IMR-90 (cell line): ENCODE measurements at regions not wholly inside any gene's neighbourhood (a gene's known extent, or its start where the extent isn't known, plus 50 kb on each side); places are given as distances from the start of the nearest gene placed in this dataset.

Experiments
- ATAC-seq: fragments of 200-7000 bp; cut with Tn5 transposase; 2 replicates; pipeline ENCODE4 v1.9.1; 2020; ENCODE audit warnings: low read depth, mild to moderate bottlenecking, moderate library complexity
- BruUV-seq: library from RNA; stranded (reverse); fragments of 400-500 nt; replicated peaks from 2 replicates; lab custom pipeline; 2021; lab: Mats Ljungman, UMichigan
- CTCF ChIA-PET: fragments of 300-600 bp; formaldehyde crosslinking; extraction: SDS; loops from one replicate; lab custom pipeline; 2021; ENCODE audit warnings: antibody characterized with exemption; lab: Yijun Ruan, JAX
- POLR2A ChIA-PET: fragments of 300-600 bp; sonication (Branson Sonifier 250); formaldehyde crosslinking; loops from one replicate; lab custom pipeline; 2022; ENCODE audit warnings: antibody characterized with exemption; ENCODE audit not compliant: unreplicated experiment; lab: Charles Lee
- DNase-seq: peaks from one replicate; pipeline ENCODE4 v3.0.0; 2013
- H2AFZ ChIP-seq: replicated peaks from 2 replicates; pipeline ENCODE3; 2013; ENCODE audit warnings: low read length, mild to moderate bottlenecking; ENCODE audit not compliant: poor library complexity
- H2AK5ac ChIP-seq: 2 replicates; pipeline ENCODE4 v1.6.1; 2013; ENCODE audit warnings: low read depth, low read length, inconsistent platforms
- H2AK9ac ChIP-seq: replicated peaks from 2 replicates; pipeline ENCODE3; 2013; ENCODE audit warnings: mild to moderate bottlenecking, low read depth, low read length, moderate library complexity; ENCODE audit not compliant: poor library complexity
- H2BK120ac ChIP-seq: 2 replicates; pipeline ENCODE4 v1.6.1; 2013; ENCODE audit warnings: low read depth, low read length, inconsistent platforms
- H2BK15ac ChIP-seq: 3 replicates; pipeline ENCODE4 v1.6.1; 2013; ENCODE audit warnings: low read depth, low read length, inconsistent platforms
- H2BK20ac ChIP-seq: 2 replicates; pipeline ENCODE4 v1.6.1; 2013; ENCODE audit warnings: low read depth, mild to moderate bottlenecking, inconsistent platforms, low read length, moderate library complexity
- H2BK5ac ChIP-seq: 2 replicates; pipeline ENCODE4 v1.6.1; 2013; ENCODE audit warnings: mild to moderate bottlenecking, low read depth, low read length, inconsistent platforms; ENCODE audit not compliant: poor library complexity, severe bottlenecking
- H3K14ac ChIP-seq: replicated peaks from 2 replicates; pipeline ENCODE4 v1.6.1; 2013; ENCODE audit warnings: low read depth, low read length, inconsistent platforms
- H3K18ac ChIP-seq: 2 replicates; pipeline ENCODE4 v1.6.1; 2013; ENCODE audit warnings: low read depth, low read length, control low read depth
- H3K23ac ChIP-seq: 2 replicates; pipeline ENCODE4 v1.6.1; 2013; ENCODE audit warnings: low read depth, low read length, inconsistent platforms
- H3K27ac ChIP-seq: 2 replicates; pipeline ENCODE4 v1.5.1; 2013; ENCODE audit warnings: mild to moderate bottlenecking, control low read depth, low read length; ENCODE audit not compliant: insufficient read depth
- H3K27me3 ChIP-seq: 2 replicates; pipeline ENCODE4 v1.6.1; 2013; ENCODE audit warnings: low read length; ENCODE audit not compliant: control insufficient read depth, insufficient read depth
- H3K36me3 ChIP-seq: 2 replicates; pipeline ENCODE4 v1.6.1; 2013; ENCODE audit warnings: low read length, mixed read lengths; ENCODE audit not compliant: control insufficient read depth, insufficient read depth
- H3K4ac ChIP-seq: 2 replicates; pipeline ENCODE4 v1.6.1; 2013; ENCODE audit warnings: low read depth, low read length, inconsistent platforms
- H3K4me1 ChIP-seq: 2 replicates; pipeline ENCODE4 v1.6.1; 2013; ENCODE audit warnings: low read length, mixed read lengths; ENCODE audit not compliant: control insufficient read depth, insufficient read depth
- H3K4me2 ChIP-seq: 2 replicates; pipeline ENCODE4 v1.6.1; 2013; ENCODE audit warnings: low read depth, mild to moderate bottlenecking, control low read depth, low read length, moderate library complexity
- H3K4me3 ChIP-seq: 2 replicates; pipeline ENCODE4 v1.5.1; 2013; ENCODE audit warnings: low read depth, mild to moderate bottlenecking, control low read depth, low read length, moderate library complexity; ENCODE audit not compliant: insufficient read depth
- H3K56ac ChIP-seq: 2 replicates; pipeline ENCODE4 v1.6.1; 2013; ENCODE audit warnings: low read length, inconsistent platforms; ENCODE audit not compliant: insufficient read depth; ENCODE audit errors: extremely low read depth
- H3K79me1 ChIP-seq, 2 experiments: 2 replicates each; pipeline ENCODE4 v1.6.1; 2013; ENCODE audit warnings: low read length in 2 of 2, inconsistent platforms in 1 of 2, low read depth in 1 of 2
- H3K9ac ChIP-seq: 2 replicates; pipeline ENCODE4 v1.6.1; 2013; ENCODE audit warnings: low read depth, low read length, control low read depth
- H3K9me1 ChIP-seq: 2 replicates; pipeline ENCODE4 v1.6.1; 2013; ENCODE audit warnings: low read length, inconsistent platforms; ENCODE audit not compliant: insufficient read depth
- H3K9me3 ChIP-seq: 2 replicates; pipeline ENCODE4 v1.6.1; 2013; ENCODE audit warnings: low read length; ENCODE audit not compliant: control insufficient read depth, insufficient read depth
- H4K20me1 ChIP-seq: 2 replicates; pipeline ENCODE4 v1.6.1; 2013; ENCODE audit warnings: low read length, inconsistent platforms; ENCODE audit not compliant: insufficient read depth
- H4K5ac ChIP-seq: 2 replicates; pipeline ENCODE4 v1.6.1; 2013; ENCODE audit warnings: mild to moderate bottlenecking, low read depth, low read length, control low read depth
- H4K8ac ChIP-seq, 2 experiments: 2 replicates each; pipeline ENCODE4 v1.6.1; 2013; ENCODE audit warnings: low read depth in 2 of 2, low read length in 2 of 2, control low read depth in 1 of 2, inconsistent platforms in 1 of 2
- H4K91ac ChIP-seq: 2 replicates; pipeline ENCODE4 v1.6.1; 2013; ENCODE audit warnings: low read depth, low read length, inconsistent platforms; ENCODE audit not compliant: insufficient read depth
- BHLHE40 ChIP-seq: fragments of 150-350 bp; IDR thresholded peaks from 2 replicates; pipeline ENCODE4 v1.6.1; 2016; ENCODE audit warnings: mild to moderate bottlenecking, low read depth, low read length
- CEBPB ChIP-seq: IDR thresholded peaks from 2 replicates; pipeline ENCODE4 v1.6.1; 2012; ENCODE audit warnings: low read depth, low read length, improper control_type of control experiment
- CHD1 ChIP-seq: IDR thresholded peaks from 2 replicates; pipeline ENCODE4 v1.6.1; 2012; ENCODE audit warnings: low read depth, low read length, improper control_type of control experiment
- FOS ChIP-seq: fragments of 150-350 bp; IDR thresholded peaks from 2 replicates; pipeline ENCODE4 v1.6.1; 2016; ENCODE audit warnings: low read depth, low read length
- MAFK ChIP-seq: IDR thresholded peaks from 2 replicates; pipeline ENCODE4 v1.6.1; 2012; ENCODE audit warnings: low read depth, low read length, improper control_type of control experiment
- MAZ ChIP-seq: IDR thresholded peaks from 2 replicates; pipeline ENCODE4 v1.6.1; 2012; ENCODE audit warnings: low read depth, mild to moderate bottlenecking, low read length, improper control_type of control experiment, moderate library complexity, borderline replicate concordance
- MXI1 ChIP-seq: IDR thresholded peaks from 2 replicates; pipeline ENCODE4 v1.6.1; 2012; ENCODE audit warnings: low read depth, mild to moderate bottlenecking, low read length, moderate library complexity, borderline replicate concordance
- NFE2L2 ChIP-seq: fragments of 150-350 bp; IDR thresholded peaks from 2 replicates; pipeline ENCODE4 v1.6.1; 2016; ENCODE audit warnings: low read depth, mild to moderate bottlenecking, low read length
- POLR2A ChIP-seq: IDR thresholded peaks from 2 replicates; pipeline ENCODE4 v1.6.1; 2012; ENCODE audit warnings: mild to moderate bottlenecking, low read depth, low read length
- RAD21 ChIP-seq: IDR thresholded peaks from 2 replicates; pipeline ENCODE4 v1.6.1; 2012; ENCODE audit warnings: low read length, improper control_type of control experiment
- RCOR1 ChIP-seq: IDR thresholded peaks from 2 replicates; pipeline ENCODE4 v1.6.1; 2012; ENCODE audit warnings: mild to moderate bottlenecking, low read length, improper control_type of control experiment; ENCODE audit not compliant: insufficient replicate concordance
- SMC3 ChIP-seq: fragments of 150-350 bp; IDR thresholded peaks from 2 replicates; pipeline ENCODE4 v1.6.1; 2016; ENCODE audit warnings: low read depth, mild to moderate bottlenecking, antibody characterized with exemption, low read length, moderate library complexity
- whole genome bisulfite sequencing, 2 experiments: methylation state at CpG; one replicate each; pipeline versions ENCODE4 v1.1.5 to v1.1.7; 2013; ENCODE audit warnings: missing lambda C conversion rate in 2 of 2; ENCODE audit not compliant: insufficient read length in 1 of 2; ENCODE audit errors: extremely low coverage in 2 of 2; 5-methylcytosine and 5-hydroxymethylcytosine counted together
- dilution Hi-C: fragments of 300-500 bp; cut with HindIII; formaldehyde crosslinking; loops from one replicate; pipeline ENCODE4 v1.14.3; 2018; ENCODE audit warnings: low sequenced_read_pairs; ENCODE audit not compliant: unreplicated experiment
- in situ Hi-C: fragments of 300-500 bp; cut with MboI; formaldehyde crosslinking; loops from 3 replicates; pipeline ENCODE4 v1.14.3; 2019; ENCODE audit warnings: low sequenced_read_pairs, inconsistent platforms, mixed read lengths
- intact Hi-C: fragments of 100-400 bp; cut with micrococcal nuclease; formaldehyde crosslinking; loops from 2 replicates; pipeline ENCODE4 v1.10.0; 2022
- TF ChIP-seq, protein P1 (sequence below): fragments of 150-350 bp; IDR thresholded peaks from 2 replicates; pipeline ENCODE4 v1.6.1; 2017; ENCODE audit warnings: mild to moderate bottlenecking, antibody characterized with exemption, low read length, low read depth
- TF ChIP-seq, protein P2 (sequence below): conservative IDR thresholded peaks from 2 replicates; pipeline ENCODE4 v1.5.1; 2012; ENCODE audit warnings: mild to moderate bottlenecking, low read depth, low read length, improper control_type of control experiment

DNA sequence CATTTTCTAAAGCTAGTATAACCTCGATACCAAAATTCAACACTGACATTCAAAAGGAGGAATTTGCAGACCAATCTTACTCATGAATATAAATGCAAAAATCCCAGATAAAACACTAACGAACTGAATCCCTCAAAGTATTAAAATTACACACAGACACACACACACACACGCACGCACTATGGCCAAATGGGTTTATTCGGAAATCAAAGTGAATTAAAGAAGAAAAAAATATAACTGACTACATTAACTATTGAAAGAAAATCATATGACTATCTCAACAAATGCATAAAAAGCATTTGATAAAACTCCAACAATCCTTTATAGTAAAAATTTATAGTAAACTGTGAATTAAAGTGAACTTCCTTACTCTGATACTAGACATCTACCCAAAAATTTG is 97.9 kb upstream of the HNRNPA3 start:
- no peak overlapping the region for H2AFZ ChIP-seq
- H3K27me3 ChIP-seq, result no peaks in the 10 kb centered on the region
- ATAC-seq (no peak), DNase-seq (no peak)
- TF ChIP-seq FOS (no peak), CHD1 (no peak), MAZ (no peak), MAFK (no peak), NFE2L2 (no peak), SMC3 (no peak), MXI1 (no peak), RAD21 (no peak), POLR2A (no peak), CEBPB (no peak), RCOR1 (no peak), BHLHE40 (no peak)
- TF ChIP-seq, protein P1, sequence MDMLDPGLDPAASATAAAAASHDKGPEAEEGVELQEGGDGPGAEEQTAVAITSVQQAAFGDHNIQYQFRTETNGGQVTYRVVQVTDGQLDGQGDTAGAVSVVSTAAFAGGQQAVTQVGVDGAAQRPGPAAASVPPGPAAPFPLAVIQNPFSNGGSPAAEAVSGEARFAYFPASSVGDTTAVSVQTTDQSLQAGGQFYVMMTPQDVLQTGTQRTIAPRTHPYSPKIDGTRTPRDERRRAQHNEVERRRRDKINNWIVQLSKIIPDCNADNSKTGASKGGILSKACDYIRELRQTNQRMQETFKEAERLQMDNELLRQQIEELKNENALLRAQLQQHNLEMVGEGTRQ, result no peak
- TF ChIP-seq, protein P2, sequence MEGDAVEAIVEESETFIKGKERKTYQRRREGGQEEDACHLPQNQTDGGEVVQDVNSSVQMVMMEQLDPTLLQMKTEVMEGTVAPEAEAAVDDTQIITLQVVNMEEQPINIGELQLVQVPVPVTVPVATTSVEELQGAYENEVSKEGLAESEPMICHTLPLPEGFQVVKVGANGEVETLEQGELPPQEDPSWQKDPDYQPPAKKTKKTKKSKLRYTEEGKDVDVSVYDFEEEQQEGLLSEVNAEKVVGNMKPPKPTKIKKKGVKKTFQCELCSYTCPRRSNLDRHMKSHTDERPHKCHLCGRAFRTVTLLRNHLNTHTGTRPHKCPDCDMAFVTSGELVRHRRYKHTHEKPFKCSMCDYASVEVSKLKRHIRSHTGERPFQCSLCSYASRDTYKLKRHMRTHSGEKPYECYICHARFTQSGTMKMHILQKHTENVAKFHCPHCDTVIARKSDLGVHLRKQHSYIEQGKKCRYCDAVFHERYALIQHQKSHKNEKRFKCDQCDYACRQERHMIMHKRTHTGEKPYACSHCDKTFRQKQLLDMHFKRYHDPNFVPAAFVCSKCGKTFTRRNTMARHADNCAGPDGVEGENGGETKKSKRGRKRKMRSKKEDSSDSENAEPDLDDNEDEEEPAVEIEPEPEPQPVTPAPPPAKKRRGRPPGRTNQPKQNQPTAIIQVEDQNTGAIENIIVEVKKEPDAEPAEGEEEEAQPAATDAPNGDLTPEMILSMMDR, result no peak
- in situ Hi-C loops, result no loop called here
- H3K4me3 ChIP-seq, result no peak overlapping the region
- ChIA-PET CTCF (no interaction called here), POLR2A (no interaction called here)
- H3K27ac ChIP-seq, result no peak overlapping the region
- dilution Hi-C loops, result no loop called here
- H2AK5ac ChIP-seq, result no peak overlapping the region
- no peaks in the 10 kb centered on the region for H3K9me1 ChIP-seq
- no peaks in the 10 kb centered on the region for H3K9me3 ChIP-seq
- no peak overlapping the region for H3K23ac ChIP-seq
- H3K4ac ChIP-seq, result no peak overlapping the region
- H2BK120ac ChIP-seq, result no peak overlapping the region
- H2BK15ac ChIP-seq, result no peak overlapping the region
- H3K4me2 ChIP-seq, result no peak overlapping the region
- no peaks in the 10 kb centered on the region for H3K79me1 ChIP-seq
- no peak overlapping the region for H3K18ac ChIP-seq
- no peak overlapping the region for H3K14ac ChIP-seq
- BruUV-seq, result no TSS peak
- H4K8ac ChIP-seq, result no peak overlapping the region
- H4K91ac ChIP-seq, result no peak overlapping the region
- no peaks in the 10 kb centered on the region for H3K36me3 ChIP-seq
- H4K5ac ChIP-seq, result no peak overlapping the region
- H3K4me1 ChIP-seq, result no peaks in the 10 kb centered on the region
- no peak overlapping the region for H2BK5ac ChIP-seq
- H4K20me1 ChIP-seq, result no peaks in the 10 kb centered on the region
- H3K9ac ChIP-seq, result no peak overlapping the region
- no peak overlapping the region for H2BK20ac ChIP-seq
- no peak overlapping the region for H3K56ac ChIP-seq
- no CpG with 5 or more reads among the region's 5 CpGs for WGBS, 2 experiments
- no peak overlapping the region for H2AK9ac ChIP-seq
- intact Hi-C loops, result no loop called here
